CD4-positive, alpha-beta T cell treated with Interleukin-17A for 1 hour (primary cell): ENCODE measurements at regions not wholly inside any gene's neighbourhood (a gene's known extent, or its start where the extent isn't known, plus 50 kb on each side); places are given as distances from the start of the nearest gene placed in this dataset.

Experiments
- DNase-seq: peaks from one replicate; pipeline ENCODE4 v3.0.0-alpha.2; 2020

- no peak for DNase-seq
These were observed 388.4 kb downstream of the SHANK2 start for GRCh38 chr11:70863993-70864392.

- no peak for DNase-seq
These were observed 387.0 kb downstream of the SHANK2 start for GRCh38 chr11:70865356-70865755.

- DNase-seq: no peak
These were observed 385.5 kb downstream of the SHANK2 start for GRCh38 chr11:70866834-70867233.

GRCh38 chr11:70867281-70868047, 384.9 kb downstream of the SHANK2 start:
- no peak for DNase-seq

- no peak for DNase-seq
These were observed 384.0 kb downstream of the SHANK2 start for GRCh38 chr11:70868341-70868885.

GRCh38 chr11:70869054-70869453, 383.3 kb downstream of the SHANK2 start:
- DNase-seq: no peak

- no peak for DNase-seq
These were observed 380.5 kb downstream of the SHANK2 start for GRCh38 chr11:70871881-70872280.

GRCh38 chr11:70872299-70872698, 380.1 kb downstream of the SHANK2 start:
- DNase-seq: no peak

GRCh38 chr11:70872955-70873735, 379.2 kb downstream of the SHANK2 start:
- DNase-seq: no peak

GRCh38 chr11:70873736-70874412, 378.5 kb downstream of the SHANK2 start:
- DNase-seq: no peak

- DNase-seq: no peak
These were observed 375.7 kb downstream of the SHANK2 start for GRCh38 chr11:70876685-70877084.

GRCh38 chr11:70877151-70877550, 375.2 kb downstream of the SHANK2 start:
- no peak for DNase-seq

- DNase-seq: no peak
These were observed 374.0 kb downstream of the SHANK2 start for GRCh38 chr11:70878366-70878765.

- no peak for DNase-seq
These were observed 372.6 kb downstream of the SHANK2 start for GRCh38 chr11:70879601-70880285.

- no peak for DNase-seq
These were observed 372.0 kb downstream of the SHANK2 start for GRCh38 chr11:70880416-70880815.

GRCh38 chr11:70881948-70882715, 370.2 kb downstream of the SHANK2 start:
- no peak for DNase-seq

GRCh38 chr11:70882716-70883085, 369.7 kb downstream of the SHANK2 start:
- DNase-seq: no peak

- no peak for DNase-seq
These were observed 368.9 kb downstream of the SHANK2 start for GRCh38 chr11:70883323-70883940.

GRCh38 chr11:70883973-70884623, 368.3 kb downstream of the SHANK2 start:
- DNase-seq: no peak

- no peak for DNase-seq
These were observed 366.8 kb downstream of the SHANK2 start for GRCh38 chr11:70885281-70886231.
